GM23338 (cell line): ENCODE measurements at regions not wholly inside any gene's neighbourhood (a gene's known extent, or its start where the extent isn't known, plus 50 kb on each side); places are given as distances from the start of the nearest gene placed in this dataset.

Experiments used
- ATAC-seq: fragments of 200-7000 bp; cut with Tn5 transposase; 3 replicates; pipeline ENCODE4 v1.9.1; 2020
- DNase-seq: peaks from one replicate; pipeline ENCODE4 v3.0.0-alpha.2; 2015; ENCODE audit warnings: low spot score
- H2AFZ ChIP-seq: fragments of 200-600 bp; sonication (generic); 2 replicates; pipeline ENCODE4 v1.8.0; 2016; ENCODE audit warnings: antibody characterized with exemption, mild to moderate bottlenecking, moderate library complexity
- H3F3A ChIP-seq: fragments of 200-600 bp; sonication (generic); replicated peaks from 2 replicates; pipeline ENCODE4 v1.8.0; 2017; ENCODE audit warnings: antibody characterized with exemption, mixed run types, low read depth
- H3K27ac ChIP-seq: fragments of 200-600 bp; sonication (generic); 2 replicates; pipeline ENCODE4 v1.6.1; 2016; ENCODE audit warnings: low read depth
- H3K27me3 ChIP-seq: fragments of 200-600 bp; sonication (generic); 2 replicates; pipeline ENCODE4 v1.8.0; 2016; ENCODE audit warnings: mild to moderate bottlenecking, mixed run types, moderate library complexity; ENCODE audit not compliant: insufficient read depth
- H3K36me3 ChIP-seq: fragments of 200-600 bp; sonication (generic); 2 replicates; pipeline ENCODE4 v1.8.0; 2016; ENCODE audit warnings: mild to moderate bottlenecking; ENCODE audit not compliant: insufficient read depth
- H3K4me1 ChIP-seq: fragments of 200-600 bp; sonication (generic); 2 replicates; pipeline ENCODE4 v1.8.0; 2016; ENCODE audit warnings: mild to moderate bottlenecking, moderate library complexity; ENCODE audit not compliant: insufficient read depth
- H3K4me2 ChIP-seq: fragments of 200-600 bp; sonication (generic); 2 replicates; pipeline ENCODE4 v1.7.1; 2017; ENCODE audit warnings: mixed run types
- H3K4me3 ChIP-seq: fragments of 200-600 bp; sonication (generic); 2 replicates; pipeline ENCODE4 v1.6.1; 2016; ENCODE audit warnings: mixed run types
- H3K79me2 ChIP-seq: fragments of 200-600 bp; sonication (generic); replicated peaks from 2 replicates; pipeline ENCODE4 v1.8.0; 2017; ENCODE audit warnings: mild to moderate bottlenecking; ENCODE audit not compliant: insufficient read depth
- H3K9me2 ChIP-seq: fragments of 200-600 bp; sonication (generic); 2 replicates; pipeline ENCODE4 v1.8.0; 2017; ENCODE audit not compliant: insufficient read depth
- H4K20me1 ChIP-seq: fragments of 200-600 bp; sonication (generic); replicated peaks from 2 replicates; pipeline ENCODE4 v1.8.0; 2017; ENCODE audit warnings: mild to moderate bottlenecking; ENCODE audit not compliant: insufficient read depth
- H3K27ac Mint-ChIP-seq: 2 replicates; pipeline ENCODE4 v1.8.0; 2020; ENCODE audit warnings: inconsistent platforms, mild to moderate bottlenecking, moderate library complexity, mixed read lengths
- H3K27me3 Mint-ChIP-seq: 3 replicates; pipeline ENCODE4 v1.8.0; 2022; ENCODE audit warnings: low read depth, mild to moderate bottlenecking, moderate library complexity, mixed read lengths, inconsistent platforms; ENCODE audit not compliant: insufficient read depth, poor library complexity
- H3K36me3 Mint-ChIP-seq: 3 replicates; pipeline ENCODE4 v1.8.0; 2021; ENCODE audit warnings: low read depth, mild to moderate bottlenecking, inconsistent platforms, moderate library complexity, mixed read lengths
- H3K4me1 Mint-ChIP-seq: 3 replicates; pipeline ENCODE4 v1.8.0; 2020; ENCODE audit warnings: mild to moderate bottlenecking, inconsistent platforms, mixed read lengths
- H3K4me3 Mint-ChIP-seq: 3 replicates; pipeline ENCODE4 v1.8.0; 2021; ENCODE audit warnings: moderate library complexity, mild to moderate bottlenecking, inconsistent platforms, mixed read lengths
- H3K9me3 Mint-ChIP-seq: 3 replicates; pipeline ENCODE4 v1.8.0; 2020; ENCODE audit warnings: moderate library complexity, mild to moderate bottlenecking, inconsistent platforms, mixed read lengths
- EZH2 ChIP-seq: fragments of 200-600 bp; sonication (generic); IDR thresholded peaks from one replicate; pipeline ENCODE4 v1.8.0; 2017; ENCODE audit warnings: antibody characterized with exemption, mild to moderate bottlenecking, low read depth; ENCODE audit not compliant: unreplicated experiment
- NANOG ChIP-seq: IDR thresholded peaks from 2 replicates; pipeline ENCODE4 v1.6.1; 2016; ENCODE audit warnings: antibody characterized with exemption, borderline replicate concordance
- POLR2AphosphoS5 ChIP-seq: IDR thresholded peaks from 2 replicates; pipeline ENCODE4 v1.6.1; 2016; ENCODE audit warnings: antibody characterized with exemption, low read depth
- REST ChIP-seq: IDR thresholded peaks from one replicate; pipeline ENCODE4 v1.6.1; 2018; ENCODE audit warnings: antibody characterized with exemption; ENCODE audit not compliant: unreplicated experiment
- ZNF462 ChIP-seq: fragments of 250-450 bp; sonication (Bioruptor Pico); IDR thresholded peaks from 2 replicates; pipeline ENCODE4 v1.5.0; 2020; ENCODE audit warnings: mild to moderate bottlenecking, moderate library complexity
- TF ChIP-seq, protein P1 (sequence below), 2 experiments: fragments of 200-600 bp in 1 of 2; sonication (generic) in 1 of 2; conservative IDR thresholded peaks; 2 replicates each; pipeline versions ENCODE4 v1.5.1 to v1.6.1; 2016 to 2017; ENCODE audit warnings: antibody characterized with exemption in 2 of 2, low read depth in 2 of 2, mild to moderate bottlenecking in 2 of 2, moderate library complexity in 1 of 2

DNA sequence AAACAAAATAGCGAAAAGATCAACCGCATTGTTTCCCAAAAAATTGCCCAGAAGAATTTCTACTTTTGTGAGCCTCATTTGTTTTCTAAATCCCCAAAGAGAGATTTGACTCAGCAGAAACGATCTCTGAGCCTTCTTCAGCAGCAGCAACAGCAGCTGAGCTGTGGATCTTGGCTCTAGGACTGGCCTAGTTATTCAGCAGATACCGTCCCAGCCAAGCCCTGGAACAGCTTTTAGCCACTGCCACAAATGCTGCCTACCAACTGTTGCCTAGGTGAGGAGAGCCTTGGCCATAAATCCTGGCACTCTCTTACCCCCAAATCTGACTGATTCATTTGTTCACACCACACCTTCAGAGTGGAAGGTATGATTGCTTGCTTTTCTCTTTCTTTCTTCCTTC, 320.1 kb downstream of the TGFB2 start:
- no peaks in the 10 kb centered on the region for H4K20me1 ChIP-seq
- H3K4me2 ChIP-seq: no peak overlapping the region
- H2AFZ ChIP-seq: no peak overlapping the region
- H3K27ac ChIP-seq: no peak overlapping the region
- no peaks in the 10 kb centered on the region for H3K4me1 Mint-ChIP-seq
- H3K4me1 ChIP-seq: no peaks in the 10 kb centered on the region
- no peaks in the 10 kb centered on the region for H3K79me2 ChIP-seq
- no peak overlapping the region for H3K27ac Mint-ChIP-seq
- peaks cover under 1% of the 10 kb centered on the region for H3K27me3 Mint-ChIP-seq
- 0 out of 2 replicates have a peak, but pooled peaks cover 4% of the 10 kb centered on the region for H3K9me2 ChIP-seq
- H3K4me3 ChIP-seq: no peak overlapping the region
- DNase-seq (no peak), ATAC-seq (no peak)
- TF ChIP-seq ZNF462 (CRISPR knock-in tag) (no peak), POLR2AphosphoS5 (no peak), REST (no peak), NANOG (no peak), EZH2 (no peak)
- TF ChIP-seq, protein P1, sequence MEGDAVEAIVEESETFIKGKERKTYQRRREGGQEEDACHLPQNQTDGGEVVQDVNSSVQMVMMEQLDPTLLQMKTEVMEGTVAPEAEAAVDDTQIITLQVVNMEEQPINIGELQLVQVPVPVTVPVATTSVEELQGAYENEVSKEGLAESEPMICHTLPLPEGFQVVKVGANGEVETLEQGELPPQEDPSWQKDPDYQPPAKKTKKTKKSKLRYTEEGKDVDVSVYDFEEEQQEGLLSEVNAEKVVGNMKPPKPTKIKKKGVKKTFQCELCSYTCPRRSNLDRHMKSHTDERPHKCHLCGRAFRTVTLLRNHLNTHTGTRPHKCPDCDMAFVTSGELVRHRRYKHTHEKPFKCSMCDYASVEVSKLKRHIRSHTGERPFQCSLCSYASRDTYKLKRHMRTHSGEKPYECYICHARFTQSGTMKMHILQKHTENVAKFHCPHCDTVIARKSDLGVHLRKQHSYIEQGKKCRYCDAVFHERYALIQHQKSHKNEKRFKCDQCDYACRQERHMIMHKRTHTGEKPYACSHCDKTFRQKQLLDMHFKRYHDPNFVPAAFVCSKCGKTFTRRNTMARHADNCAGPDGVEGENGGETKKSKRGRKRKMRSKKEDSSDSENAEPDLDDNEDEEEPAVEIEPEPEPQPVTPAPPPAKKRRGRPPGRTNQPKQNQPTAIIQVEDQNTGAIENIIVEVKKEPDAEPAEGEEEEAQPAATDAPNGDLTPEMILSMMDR (conservative IDR thresholded peaks at IDR 0.05; ENCODE audit: low read depth in 2 of 2): no peak
- H3K36me3 Mint-ChIP-seq: 0 out of 3 replicates have a peak, but pooled peaks cover under 1% of the 10 kb centered on the region
- H3K4me3 Mint-ChIP-seq: no peak overlapping the region
- no peaks in the 10 kb centered on the region for H3K36me3 ChIP-seq
- H3K9me3 Mint-ChIP-seq: no peaks in the 10 kb centered on the region
- no peaks in the 10 kb centered on the region for H3F3A ChIP-seq
- H3K27me3 ChIP-seq: no peaks in the 10 kb centered on the region
